Calu3 (cell line): ENCODE measurements at regions not wholly inside any gene's neighbourhood (a gene's known extent, or its start where the extent isn't known, plus 50 kb on each side); places are given as distances from the start of the nearest gene placed in this dataset.

Experiments used
- BruUV-seq: library from RNA; stranded (reverse); fragments of 400-500 nt; replicated peaks from 2 replicates; lab custom pipeline; 2021; lab: Mats Ljungman, UMichigan
- CTCF ChIA-PET: fragments of 300-600 bp; sonication (Branson Sonifier 250); formaldehyde crosslinking; loops from one replicate; lab custom pipeline; 2022; ENCODE audit warnings: antibody characterized with exemption; lab: Charles Lee
- DNase-seq: peaks from one replicate; pipeline ENCODE4 v3.0.0; 2022
- H3K27ac Mint-ChIP-seq: one replicate; pipeline ENCODE4 v1.8.0; 2022; ENCODE audit warnings: mixed read lengths; ENCODE audit not compliant: unreplicated experiment
- H3K27me3 Mint-ChIP-seq: one replicate; pipeline ENCODE4 v1.8.0; 2022; ENCODE audit warnings: mixed read lengths; ENCODE audit not compliant: unreplicated experiment
- H3K36me3 Mint-ChIP-seq: one replicate; pipeline ENCODE4 v1.8.0; 2022; ENCODE audit warnings: mild to moderate bottlenecking, moderate library complexity, mixed read lengths; ENCODE audit not compliant: insufficient read depth, unreplicated experiment
- H3K4me1 Mint-ChIP-seq: one replicate; pipeline ENCODE4 v1.8.0; 2022; ENCODE audit warnings: mild to moderate bottlenecking, low read depth, mixed read lengths; ENCODE audit not compliant: unreplicated experiment
- H3K4me3 Mint-ChIP-seq: one replicate; pipeline ENCODE4 v1.8.0; 2022; ENCODE audit warnings: mild to moderate bottlenecking, low read depth, moderate library complexity, mixed read lengths; ENCODE audit not compliant: unreplicated experiment
- H3K9me3 Mint-ChIP-seq: one replicate; pipeline ENCODE4 v1.8.0; 2022; ENCODE audit warnings: low read depth, mixed read lengths; ENCODE audit not compliant: unreplicated experiment
- intact Hi-C: fragments of 100-400 bp; cut with micrococcal nuclease; formaldehyde crosslinking; loops from one replicate; pipeline ENCODE4 v1.10.0; 2022; ENCODE audit not compliant: unreplicated experiment
- TF ChIP-seq, protein P1 (sequence below): fragments of 200-600 bp; IDR thresholded peaks from one replicate; pipeline ENCODE4 v1.8.0; 2022; ENCODE audit warnings: antibody characterized with exemption; ENCODE audit not compliant: unreplicated experiment

GRCh38 chr4:128362760-128363159 is 75.1 kb upstream of the PGRMC2 start:
- BruUV-seq: no TSS peak

GRCh38 chr4:128359422-128359821 is 71.8 kb upstream of the PGRMC2 start:
- intact Hi-C loops: loop anchor here (10.0 kb wide), 1 partner anchor 135 kb away; no protein-coding TSS in a partner anchor
- H3K27ac Mint-ChIP-seq: no peak overlapping the region
- no peaks in the 10 kb centered on the region for H3K36me3 Mint-ChIP-seq
- DNase-seq: no peak
- H3K9me3 Mint-ChIP-seq: no peaks in the 10 kb centered on the region
- no peaks in the 10 kb centered on the region for H3K27me3 Mint-ChIP-seq
- H3K4me3 Mint-ChIP-seq: no peak overlapping the region
- BruUV-seq: no TSS peak
- CTCF ChIA-PET: no interaction called here
- TF ChIP-seq, protein P1, sequence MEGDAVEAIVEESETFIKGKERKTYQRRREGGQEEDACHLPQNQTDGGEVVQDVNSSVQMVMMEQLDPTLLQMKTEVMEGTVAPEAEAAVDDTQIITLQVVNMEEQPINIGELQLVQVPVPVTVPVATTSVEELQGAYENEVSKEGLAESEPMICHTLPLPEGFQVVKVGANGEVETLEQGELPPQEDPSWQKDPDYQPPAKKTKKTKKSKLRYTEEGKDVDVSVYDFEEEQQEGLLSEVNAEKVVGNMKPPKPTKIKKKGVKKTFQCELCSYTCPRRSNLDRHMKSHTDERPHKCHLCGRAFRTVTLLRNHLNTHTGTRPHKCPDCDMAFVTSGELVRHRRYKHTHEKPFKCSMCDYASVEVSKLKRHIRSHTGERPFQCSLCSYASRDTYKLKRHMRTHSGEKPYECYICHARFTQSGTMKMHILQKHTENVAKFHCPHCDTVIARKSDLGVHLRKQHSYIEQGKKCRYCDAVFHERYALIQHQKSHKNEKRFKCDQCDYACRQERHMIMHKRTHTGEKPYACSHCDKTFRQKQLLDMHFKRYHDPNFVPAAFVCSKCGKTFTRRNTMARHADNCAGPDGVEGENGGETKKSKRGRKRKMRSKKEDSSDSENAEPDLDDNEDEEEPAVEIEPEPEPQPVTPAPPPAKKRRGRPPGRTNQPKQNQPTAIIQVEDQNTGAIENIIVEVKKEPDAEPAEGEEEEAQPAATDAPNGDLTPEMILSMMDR: no peak
- peaks cover 14% of the 10 kb centered on the region for H3K4me1 Mint-ChIP-seq

More at GRCh38 chr4:128362760-128363159, 75.1 kb upstream of the PGRMC2 start:
- no peak for DNase-seq
- intact Hi-C loops: no loop called here
- Mint-ChIP-seq H3K36me3 (no peaks in the 10 kb centered on the region), H3K27ac (no peak overlapping the region), H3K9me3 (no peaks in the 10 kb centered on the region), H3K4me3 (no peak overlapping the region), H3K4me1 (no peaks in the 10 kb centered on the region), H3K27me3 (no peaks in the 10 kb centered on the region)
- TF ChIP-seq, protein P1: no peak
- CTCF ChIA-PET: no interaction called here

- peaks cover 14% of the 10 kb centered on the region for H3K4me1 Mint-ChIP-seq
- no TSS peak for BruUV-seq
- intact Hi-C loops: loop anchor here (10.0 kb wide), 1 partner anchor 134 kb away; no protein-coding TSS in a partner anchor
- no peak overlapping the region for H3K4me3 Mint-ChIP-seq
- CTCF ChIA-PET: no interaction called here
- H3K9me3 Mint-ChIP-seq: no peaks in the 10 kb centered on the region
- TF ChIP-seq, protein P1: no peak
- H3K36me3 Mint-ChIP-seq: no peaks in the 10 kb centered on the region
- no peaks in the 10 kb centered on the region for H3K27me3 Mint-ChIP-seq
- no peak for DNase-seq
- H3K27ac Mint-ChIP-seq: no peak overlapping the region
Measured at GRCh38 chr4:128358913-128359279, 71.3 kb upstream of the PGRMC2 start.

- Mint-ChIP-seq H3K36me3 (no peaks in the 10 kb centered on the region), H3K9me3 (no peaks in the 10 kb centered on the region), H3K27me3 (no peaks in the 10 kb centered on the region), H3K4me3 (no peak overlapping the region), H3K27ac (no peak overlapping the region), H3K4me1 (peaks cover 14% of the 10 kb centered on the region)
- no TSS peak for BruUV-seq
- TF ChIP-seq, protein P1: no peak
- CTCF ChIA-PET: no interaction called here
- intact Hi-C loops: loop anchor here (10.0 kb wide), 1 partner anchor 134 kb away; no protein-coding TSS in a partner anchor
- DNase-seq: no peak
Measured at GRCh38 chr4:128358231-128358912, 70.8 kb upstream of the PGRMC2 start.
